AG08396 (cell line): ENCODE measurements at regions not wholly inside any gene's neighbourhood (a gene's known extent, or its start where the extent isn't known, plus 50 kb on each side); places are given as distances from the start of the nearest gene placed in this dataset.

Source experiments
- DNase-seq: peaks from one replicate; pipeline ENCODE4 v3.0.0; 2012; ENCODE audit warnings: low spot score, mixed read lengths

DNA sequence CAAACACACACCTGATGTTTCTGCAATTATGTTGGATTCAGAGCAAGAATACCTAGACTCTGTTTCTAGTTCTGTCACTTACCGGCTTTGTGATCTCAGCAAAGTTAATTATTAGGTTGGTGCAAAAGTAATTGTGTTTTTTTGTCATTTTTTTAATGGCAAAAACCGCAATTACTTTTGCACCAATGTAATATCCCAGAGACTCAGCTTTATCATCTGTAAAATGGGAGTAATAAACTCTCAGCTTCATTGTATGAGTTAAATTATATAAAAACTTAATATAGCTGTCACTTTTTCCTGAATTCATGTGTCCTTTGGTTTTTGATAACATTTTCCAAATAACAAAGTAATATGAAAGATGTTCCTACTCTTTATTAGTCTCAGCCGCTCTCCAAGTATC is 251.7 kb downstream of the TRIB2 start:
- no peak for DNase-seq

- DNase-seq = peak; percentile 46
Observed at GRCh38 chr2:12970861-12971260, 254.1 kb downstream of the TRIB2 start.

- DNase-seq = no peak
Observed at GRCh38 chr2:12971581-12972365, 255.0 kb downstream of the TRIB2 start.

- no peak for DNase-seq
Observed at GRCh38 chr2:12978066-12978835, 261.5 kb downstream of the TRIB2 start.

GRCh38 chr2:12979066-12979465 is 262.3 kb downstream of the TRIB2 start:
- no peak for DNase-seq

- no peak for DNase-seq
Observed at GRCh38 chr2:12980817-12981216, 264.1 kb downstream of the TRIB2 start.

DNA sequence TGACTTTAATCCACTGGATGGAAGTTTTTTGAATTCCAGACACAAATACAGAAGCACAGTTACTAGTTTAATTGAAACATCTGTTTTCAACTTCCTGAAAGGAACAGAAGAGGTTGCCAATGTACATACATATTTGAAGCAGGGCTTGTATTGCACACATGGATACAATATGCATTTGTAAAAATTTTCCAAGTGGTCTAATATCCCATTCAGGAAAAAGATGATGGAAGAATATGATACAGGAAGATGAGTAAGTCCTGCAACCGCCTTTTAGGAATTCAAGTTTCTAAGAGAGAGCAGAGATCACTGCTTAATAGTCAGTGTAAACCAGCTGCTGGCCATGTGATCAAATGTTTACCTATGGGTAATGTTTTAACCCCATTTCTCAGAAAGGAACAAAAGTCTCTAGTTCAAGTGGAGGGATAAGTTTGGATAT is 265.4 kb downstream of the TRIB2 start:
- DNase-seq = no peak

DNA sequence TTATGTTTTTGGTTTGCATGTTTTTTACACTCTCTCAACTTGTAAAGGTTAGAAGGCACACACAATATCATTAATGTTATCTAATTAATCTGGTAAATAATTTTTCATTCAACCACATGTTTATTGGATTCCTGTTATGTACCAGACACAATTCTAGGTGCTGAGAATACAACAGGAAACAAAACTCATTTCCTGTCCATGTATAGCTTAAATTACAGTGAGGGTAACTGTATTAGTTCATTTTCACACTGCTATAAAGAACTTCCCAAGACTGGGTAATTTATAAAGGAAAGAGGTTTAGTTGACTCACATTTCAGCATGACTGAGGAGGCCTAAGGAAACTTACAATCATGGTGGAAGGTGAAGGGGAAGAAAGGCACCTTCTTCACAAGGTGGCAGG is 270.5 kb downstream of the TRIB2 start:
- DNase-seq = no peak

- DNase-seq = no peak
Observed at GRCh38 chr2:12988279-12988678, 271.5 kb downstream of the TRIB2 start.

GRCh38 chr2:12990523-12990922 is 273.8 kb downstream of the TRIB2 start:
- no peak for DNase-seq

GRCh38 chr2:12998685-12999084 is 281.9 kb downstream of the TRIB2 start:
- no peak for DNase-seq

- no peak for DNase-seq
Observed at GRCh38 chr2:13000664-13001363, 284.1 kb downstream of the TRIB2 start.

- no peak for DNase-seq
Observed at GRCh38 chr2:13001408-13001807, 284.7 kb downstream of the TRIB2 start.

DNA sequence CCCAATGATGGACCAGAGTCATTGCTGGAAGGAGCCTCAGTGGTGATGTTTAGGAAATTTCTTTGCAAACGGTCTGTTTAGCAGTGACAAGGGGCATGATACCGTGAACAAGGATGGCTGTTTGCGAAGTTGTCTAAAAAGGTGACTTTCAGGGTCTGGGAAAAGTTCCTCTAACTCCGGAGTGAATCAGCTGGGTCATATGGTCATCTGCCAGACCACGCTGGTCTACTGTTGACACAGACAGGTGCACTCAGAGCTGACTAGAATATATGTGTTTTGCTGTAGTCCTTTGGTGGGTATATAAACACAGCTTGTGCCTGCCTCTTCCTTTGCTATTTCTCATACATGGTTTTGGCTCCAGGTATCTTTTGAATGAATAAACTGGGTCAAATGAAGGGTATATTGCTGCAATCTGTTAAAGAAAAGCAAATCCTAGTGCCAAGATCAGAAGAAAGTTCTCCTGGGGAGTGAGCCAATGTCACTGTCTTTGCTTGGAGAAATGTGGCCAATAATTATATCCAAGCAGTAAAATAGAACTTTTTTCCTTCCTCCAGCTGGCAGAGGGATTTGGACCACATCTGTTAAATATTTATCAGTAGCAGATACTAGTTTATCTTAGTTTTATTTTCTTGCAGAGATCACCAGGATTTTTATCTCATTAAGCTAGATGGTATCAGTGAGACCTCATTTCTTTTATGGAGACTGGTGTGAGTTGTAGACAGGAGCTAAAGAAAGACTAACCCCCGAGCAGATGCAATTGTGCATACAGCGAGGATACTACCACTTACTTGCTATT is 286.0 kb downstream of the TRIB2 start:
- DNase-seq = no peak

GRCh38 chr2:13003500-13003899 is 286.8 kb downstream of the TRIB2 start:
- no peak for DNase-seq

- no peak for DNase-seq
Observed at GRCh38 chr2:13005048-13005447, 288.3 kb downstream of the TRIB2 start.

DNA sequence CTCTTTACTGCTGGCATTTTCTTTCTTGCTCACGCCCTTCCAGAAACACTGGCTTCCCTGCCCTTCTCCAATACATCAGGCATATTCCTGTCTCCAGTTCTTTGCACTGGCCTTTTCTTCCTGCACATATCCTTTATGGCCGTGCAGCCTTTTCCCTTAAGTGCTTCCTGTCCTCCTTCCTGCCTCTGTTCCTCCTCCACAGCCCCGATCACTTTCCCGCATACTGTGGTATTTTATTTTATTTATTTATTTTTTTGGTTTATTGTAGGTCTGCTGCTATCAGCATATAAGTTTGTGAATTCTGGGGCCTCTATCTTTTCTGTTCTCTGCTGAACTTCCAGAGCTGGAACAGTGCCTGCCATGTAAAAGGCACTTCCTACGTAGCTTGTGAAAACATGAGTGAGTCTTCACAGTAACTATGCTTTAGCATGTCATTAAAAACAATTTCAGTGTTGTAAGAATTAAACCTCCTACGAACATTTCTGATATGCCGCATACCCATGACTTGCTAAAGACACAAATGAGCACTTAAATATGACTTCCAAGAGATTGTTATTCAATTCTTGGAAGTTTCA is 289.1 kb downstream of the TRIB2 start:
- no peak for DNase-seq

DNA sequence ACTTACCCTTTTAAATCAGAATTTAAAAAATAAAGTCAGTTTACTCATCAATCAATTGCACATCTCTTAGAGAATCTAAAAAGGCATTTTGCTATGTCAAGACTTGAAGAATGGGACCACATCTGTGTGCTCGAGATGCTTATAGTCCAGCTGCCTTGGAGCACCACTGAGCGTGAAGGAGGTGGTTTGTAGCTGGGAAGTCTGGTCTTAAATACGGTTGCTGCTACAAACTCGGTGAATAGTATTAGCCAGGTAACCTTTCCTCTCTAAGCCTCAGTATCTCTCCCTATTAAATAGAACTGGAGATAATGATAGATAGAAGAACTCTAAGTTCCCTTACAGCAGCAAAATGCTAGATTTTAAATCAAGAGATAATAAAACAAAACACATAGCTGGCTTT is 289.7 kb downstream of the TRIB2 start:
- DNase-seq = no peak

- DNase-seq = peak; percentile 64
Observed at GRCh38 chr2:13006829-13007717, 290.3 kb downstream of the TRIB2 start.

DNA sequence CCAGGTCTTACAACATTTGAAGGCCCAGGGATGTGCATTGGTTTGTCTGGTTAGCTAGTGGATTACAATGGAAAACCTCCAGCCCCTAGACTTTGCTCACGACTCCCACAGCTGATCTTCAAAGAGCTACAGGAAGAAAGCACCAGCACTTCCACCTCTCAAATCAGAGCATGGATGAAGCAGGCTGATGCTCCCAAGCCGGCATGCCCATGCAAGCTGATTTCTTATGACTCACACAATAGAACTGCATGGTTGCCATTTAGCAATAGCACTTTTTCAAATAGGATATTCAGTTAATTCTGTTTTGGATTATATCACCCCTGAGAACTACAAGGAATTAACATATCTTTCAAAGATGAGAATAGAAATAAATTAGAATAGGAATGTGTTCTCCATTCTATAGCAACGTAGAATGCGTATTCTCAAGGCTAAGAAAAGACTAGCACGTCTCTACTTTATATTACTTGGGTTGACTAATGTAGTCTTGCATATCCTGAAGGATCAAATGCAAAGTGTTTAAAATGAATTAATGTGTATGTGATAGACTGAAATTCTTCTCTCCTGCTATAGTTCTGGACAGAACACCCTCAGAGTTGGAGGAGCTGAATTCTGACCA is 292.4 kb downstream of the TRIB2 start:
- no peak for DNase-seq
